Astrocyte of the spinal cord (primary cell): ENCODE measurements at regions not wholly inside any gene's neighbourhood (a gene's known extent, or its start where the extent isn't known, plus 50 kb on each side); places are given as distances from the start of the nearest gene placed in this dataset.

ENCODE experiments used
- DNase-seq: peaks from one replicate; pipeline ENCODE4 v3.0.0; 2011; ENCODE audit warnings: low read depth, low spot score
- H3K4me3 ChIP-seq: 2 replicates; pipeline ENCODE4 v1.5.1; 2011; ENCODE audit warnings: low read depth, mild to moderate bottlenecking, low read length, moderate library complexity
- in situ Hi-C: cut with HindIII; loops from 2 replicates; pipeline ENCODE4 v1.10.0; 2017; ENCODE audit warnings: low sequenced_read_pairs
- TF ChIP-seq, protein P1 (sequence below): IDR thresholded peaks from 2 replicates; pipeline ENCODE4 v1.5.1; 2012; ENCODE audit warnings: low read depth, mild to moderate bottlenecking, low read length, inconsistent platforms

DNA sequence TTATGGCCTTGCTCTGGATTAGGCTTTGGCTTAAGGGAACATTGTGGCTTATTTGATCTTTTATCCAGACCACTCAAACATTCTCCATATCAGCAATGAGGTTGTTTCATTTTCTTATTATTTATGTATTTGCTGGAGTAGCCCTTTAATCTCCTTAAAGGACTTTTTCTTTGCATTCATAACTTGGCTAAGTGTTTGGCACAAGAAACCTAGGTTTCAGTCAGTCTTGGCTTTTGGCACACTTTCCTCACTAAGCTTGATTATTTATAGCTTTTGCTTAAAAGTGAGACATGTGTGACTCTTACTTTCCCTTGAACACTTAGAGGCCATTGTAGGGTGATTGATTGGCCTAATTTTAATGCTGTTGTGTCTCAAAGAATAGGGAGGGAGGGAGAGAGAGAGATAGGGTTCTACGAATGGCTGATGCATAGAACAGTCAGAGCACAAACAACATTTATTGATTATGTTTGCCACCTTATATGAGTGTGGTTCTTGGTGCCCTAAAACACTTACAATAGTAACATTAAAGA is 2265.3 kb upstream of the C9orf72 start:
- no peak for DNase-seq
- TF ChIP-seq, protein P1, sequence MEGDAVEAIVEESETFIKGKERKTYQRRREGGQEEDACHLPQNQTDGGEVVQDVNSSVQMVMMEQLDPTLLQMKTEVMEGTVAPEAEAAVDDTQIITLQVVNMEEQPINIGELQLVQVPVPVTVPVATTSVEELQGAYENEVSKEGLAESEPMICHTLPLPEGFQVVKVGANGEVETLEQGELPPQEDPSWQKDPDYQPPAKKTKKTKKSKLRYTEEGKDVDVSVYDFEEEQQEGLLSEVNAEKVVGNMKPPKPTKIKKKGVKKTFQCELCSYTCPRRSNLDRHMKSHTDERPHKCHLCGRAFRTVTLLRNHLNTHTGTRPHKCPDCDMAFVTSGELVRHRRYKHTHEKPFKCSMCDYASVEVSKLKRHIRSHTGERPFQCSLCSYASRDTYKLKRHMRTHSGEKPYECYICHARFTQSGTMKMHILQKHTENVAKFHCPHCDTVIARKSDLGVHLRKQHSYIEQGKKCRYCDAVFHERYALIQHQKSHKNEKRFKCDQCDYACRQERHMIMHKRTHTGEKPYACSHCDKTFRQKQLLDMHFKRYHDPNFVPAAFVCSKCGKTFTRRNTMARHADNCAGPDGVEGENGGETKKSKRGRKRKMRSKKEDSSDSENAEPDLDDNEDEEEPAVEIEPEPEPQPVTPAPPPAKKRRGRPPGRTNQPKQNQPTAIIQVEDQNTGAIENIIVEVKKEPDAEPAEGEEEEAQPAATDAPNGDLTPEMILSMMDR, result no peak
- in situ Hi-C loops, result no loop called here
- no peak overlapping the region for H3K4me3 ChIP-seq

GRCh38 chr9:29844251-29844650 is 2271.0 kb upstream of the C9orf72 start:
- in situ Hi-C loops, result no loop called here
- TF ChIP-seq, protein P1, result no peak
- DNase-seq, result no peak
- H3K4me3 ChIP-seq, result no peak overlapping the region

DNA sequence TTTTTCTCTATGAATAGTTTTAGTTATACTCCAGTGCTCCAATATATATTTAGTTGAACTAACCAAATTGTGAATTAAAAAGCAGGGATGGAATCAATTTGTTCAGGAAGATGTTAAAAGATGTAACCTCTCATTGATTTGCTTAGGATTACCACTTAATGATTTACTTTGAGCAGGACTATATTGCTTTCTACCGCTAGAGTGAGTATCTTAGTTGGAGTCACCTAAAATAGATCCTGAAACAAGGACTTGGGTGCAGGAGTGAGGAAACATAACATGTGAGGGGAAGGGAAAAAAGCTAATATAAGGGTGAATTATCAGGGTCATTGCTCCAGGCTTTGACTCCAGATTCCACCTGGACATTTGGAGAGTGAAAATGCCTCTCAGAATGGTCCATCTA is 2277.4 kb upstream of the C9orf72 start:
- in situ Hi-C loops, result no loop called here
- TF ChIP-seq, protein P1, result no peak

DNA sequence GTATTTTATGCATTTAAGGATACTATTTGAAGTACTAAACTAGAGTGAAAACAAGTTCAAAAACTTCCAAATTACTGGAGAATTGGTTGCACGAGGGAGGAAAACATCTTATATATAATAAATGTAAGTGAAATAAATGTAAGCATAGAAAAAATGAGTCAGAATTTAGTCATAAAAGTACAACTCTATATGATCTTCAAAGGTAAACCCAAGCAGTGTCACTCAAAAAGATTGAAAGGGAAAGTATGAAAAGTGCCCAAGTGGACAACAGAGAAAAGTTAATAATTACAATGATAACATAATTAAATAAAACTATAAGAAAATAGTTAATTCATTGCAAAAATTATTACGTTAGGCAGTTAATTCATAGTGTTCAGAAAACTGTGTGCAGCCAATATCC is 2288.5 kb upstream of the C9orf72 start:
- no peak overlapping the region for H3K4me3 ChIP-seq
- in situ Hi-C loops, result no loop called here
- DNase-seq, result no peak
- TF ChIP-seq, protein P1, result no peak

More for the DNA sequence above, 2277.4 kb upstream of the C9orf72 start:
- H3K4me3 ChIP-seq, result no peak overlapping the region
- no peak for DNase-seq

- TF ChIP-seq, protein P1, result no peak
- H3K4me3 ChIP-seq, result no peak overlapping the region
- no peak for DNase-seq
- in situ Hi-C loops, result no loop called here
These were observed 2292.6 kb upstream of the C9orf72 start for GRCh38 chr9:29865764-29866313.

DNA sequence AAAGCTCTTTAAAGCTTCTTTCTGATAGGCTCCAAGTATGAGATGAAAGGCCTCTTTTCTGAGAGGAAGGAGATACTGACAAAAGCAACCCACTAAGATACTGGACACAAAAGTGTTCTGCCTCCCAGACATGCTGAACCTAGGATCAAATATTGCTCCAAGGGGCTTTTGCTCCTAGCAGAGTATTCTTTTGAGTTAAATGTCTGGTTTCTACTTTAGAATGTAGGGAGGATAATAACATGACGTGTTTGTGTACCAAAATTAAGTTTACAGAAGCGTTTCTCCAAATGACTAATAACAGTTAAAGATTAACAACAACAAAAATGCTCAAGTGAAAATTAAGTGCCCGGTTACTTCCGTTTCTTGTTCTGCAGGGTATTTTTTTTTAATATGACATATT is 2293.3 kb upstream of the C9orf72 start:
- TF ChIP-seq, protein P1, result no peak
- DNase-seq, result no peak
- in situ Hi-C loops, result no loop called here
- H3K4me3 ChIP-seq, result no peak overlapping the region
